T-helper 1 cell (primary cell): ENCODE measurements at regions not wholly inside any gene's neighbourhood (a gene's known extent, or its start where the extent isn't known, plus 50 kb on each side); places are given as distances from the start of the nearest gene placed in this dataset.
"Not testable (repeated sequence)": the region's sequence is repeated elsewhere in the genome, so short reads cannot be mapped to it uniquely, and the experiment has no call there.

Experiments
- DNase-seq, 5 donors: peaks; one replicate each; pipeline ENCODE4 v3.0.0-alpha.2; 2012 to 2020

- no peak for DNase-seq
Measured at GRCh38 chr19:28582796-28583195, 630.2 kb downstream of the UQCRFS1 start.

DNA sequence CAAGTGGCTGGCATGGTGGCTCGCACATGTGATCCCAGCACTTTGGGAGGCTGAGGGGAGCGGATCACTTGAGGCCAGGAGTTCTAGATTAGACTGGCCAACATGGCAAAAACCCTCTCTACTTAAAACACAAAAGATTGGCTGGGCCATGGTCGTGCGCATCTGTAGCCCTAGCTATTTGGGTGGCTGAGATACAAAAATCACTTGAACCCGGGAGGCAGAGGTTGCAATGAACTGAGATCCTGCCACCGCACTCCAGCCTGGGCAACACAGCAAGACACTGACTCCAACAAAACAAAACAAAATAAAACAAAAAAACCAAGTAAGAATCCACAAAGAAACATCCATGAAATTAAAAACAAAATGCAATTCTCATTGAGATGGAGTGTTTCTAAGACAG, 630.6 kb downstream of the UQCRFS1 start:
- DNase-seq = no peak

DNA sequence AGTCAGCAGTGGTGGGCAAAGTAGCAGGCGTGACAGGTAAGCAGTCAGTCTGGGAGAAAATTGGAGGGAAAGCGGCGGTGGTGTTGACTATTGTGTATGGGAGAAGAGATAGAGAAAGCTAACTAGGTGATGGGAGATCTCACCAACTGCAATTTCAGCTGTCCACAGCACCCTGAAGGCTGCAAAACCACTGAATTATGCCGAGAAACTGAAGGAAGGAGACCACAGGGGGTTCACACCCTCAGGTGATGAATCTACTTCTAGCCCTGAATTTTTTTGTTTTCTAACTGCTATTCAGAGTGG, 631.5 kb downstream of the UQCRFS1 start:
- no peak for DNase-seq

DNA sequence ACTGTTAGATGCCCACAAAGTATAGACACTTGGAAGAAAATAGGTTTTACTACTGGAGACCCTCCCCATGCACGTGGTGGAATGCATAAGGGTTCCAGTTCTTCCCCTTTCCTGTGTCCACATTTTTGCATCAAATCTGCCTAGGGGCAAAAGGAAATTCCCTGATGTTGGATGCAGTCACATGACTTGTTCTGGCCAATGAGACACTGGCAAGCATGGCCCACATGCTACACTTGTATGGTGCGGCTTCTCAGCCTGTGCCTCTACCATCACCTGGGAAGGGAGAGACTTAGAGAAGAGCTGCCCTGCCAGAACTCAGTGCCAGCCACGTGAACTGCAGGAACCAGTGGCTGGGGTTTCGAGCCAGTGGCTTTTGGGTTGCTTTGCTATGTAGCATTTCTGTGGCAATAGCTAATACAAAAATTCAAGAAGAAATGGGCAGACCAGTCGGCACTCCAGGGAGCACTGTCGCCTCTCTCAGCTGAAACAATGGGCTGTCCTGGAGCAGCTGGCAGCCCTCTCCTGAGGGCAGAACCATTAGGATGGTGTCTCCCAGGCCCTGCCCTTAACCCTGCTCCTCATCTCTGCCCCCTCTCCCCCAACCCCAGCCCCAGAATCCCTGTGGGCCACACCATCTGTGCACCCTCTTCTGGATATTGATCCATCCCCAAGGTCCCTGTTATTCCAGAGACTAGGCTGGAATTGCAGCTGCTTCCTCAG, 634.0 kb downstream of the UQCRFS1 start:
- DNase-seq = no peak

DNA sequence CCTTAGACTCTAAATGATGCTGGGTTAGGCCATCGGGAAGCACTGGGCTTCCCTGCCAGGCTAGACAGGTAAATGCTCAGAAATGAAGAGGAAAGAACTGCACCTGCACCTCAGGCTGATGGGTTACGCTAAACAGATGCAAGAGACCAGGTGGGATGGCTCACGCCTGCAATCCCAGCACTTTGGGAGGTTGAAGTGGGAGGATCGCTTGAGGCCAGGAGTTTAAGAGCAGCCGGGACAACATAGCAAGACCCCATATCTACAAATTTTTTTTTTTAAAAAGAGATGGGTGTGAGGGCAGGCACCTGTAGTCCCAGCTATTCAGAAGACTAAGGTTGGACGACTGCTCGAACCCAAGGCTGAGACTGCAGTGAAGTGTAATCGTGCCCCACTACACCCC, 634.7 kb downstream of the UQCRFS1 start:
- DNase-seq = no peak

DNA sequence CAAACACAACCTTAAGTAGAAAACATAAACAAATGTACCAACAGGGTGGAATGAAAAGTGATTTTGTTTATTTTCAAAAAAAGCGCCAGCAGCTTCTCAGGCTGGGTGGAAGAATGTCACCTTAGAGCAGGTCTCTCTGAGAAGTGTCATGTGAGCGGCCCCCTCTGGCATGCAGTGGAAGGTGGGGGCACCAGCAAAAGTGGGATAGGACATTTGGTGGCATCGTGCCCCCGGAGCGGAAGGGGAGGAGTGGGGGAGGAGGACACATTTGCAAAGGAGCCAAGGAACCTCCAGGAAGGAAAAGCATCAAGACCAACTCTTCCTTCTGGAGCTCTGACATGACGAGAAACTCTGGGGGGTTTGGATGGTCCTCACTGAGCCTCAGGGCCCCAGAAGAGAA, 635.3 kb downstream of the UQCRFS1 start:
- no peak for DNase-seq

DNA sequence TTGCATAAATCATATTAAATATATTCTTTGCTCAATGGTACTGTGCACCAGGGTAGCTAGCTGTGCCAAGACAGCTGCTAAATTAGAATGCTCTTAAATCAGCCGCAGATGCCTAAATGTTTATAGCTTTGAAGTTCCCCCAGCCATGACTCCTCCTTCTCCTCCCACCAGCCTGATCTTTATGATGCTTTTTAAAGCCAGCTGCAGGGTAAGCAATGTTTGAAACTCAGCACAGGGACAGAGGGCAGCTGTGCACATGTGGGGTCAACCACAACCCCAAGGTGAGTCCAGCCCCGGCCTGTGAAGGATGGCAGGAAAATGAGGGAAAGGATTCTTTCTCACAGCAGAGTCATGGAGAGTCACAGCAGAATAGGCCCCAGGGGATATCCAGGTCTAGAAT, 635.7 kb downstream of the UQCRFS1 start:
- DNase-seq = no peak

DNA sequence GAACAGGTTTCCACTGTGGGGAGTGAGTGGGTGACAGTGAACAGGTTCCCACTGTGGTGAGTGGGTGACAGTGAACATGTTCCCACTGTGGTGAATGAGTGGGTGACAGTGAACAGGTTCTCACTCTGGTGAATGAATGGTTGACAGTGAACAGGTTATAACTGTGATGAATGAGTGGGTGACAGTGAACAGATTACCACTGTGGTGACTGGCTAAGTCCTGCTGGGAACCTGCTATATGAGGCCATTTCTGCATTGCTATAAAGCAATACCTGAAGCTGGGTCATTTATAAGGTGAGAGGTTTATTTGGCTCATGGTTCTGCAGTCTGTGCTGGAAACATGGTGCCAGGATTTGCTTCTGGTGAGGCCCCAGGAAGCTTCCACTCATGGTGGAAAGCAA, 637.1 kb downstream of the UQCRFS1 start:
- DNase-seq = no peak

GRCh38 chr19:28575312-28575711, 637.6 kb downstream of the UQCRFS1 start:
- DNase-seq = not testable (repeated sequence)

- no peak for DNase-seq
Measured at GRCh38 chr19:28574212-28574611, 638.7 kb downstream of the UQCRFS1 start.

DNA sequence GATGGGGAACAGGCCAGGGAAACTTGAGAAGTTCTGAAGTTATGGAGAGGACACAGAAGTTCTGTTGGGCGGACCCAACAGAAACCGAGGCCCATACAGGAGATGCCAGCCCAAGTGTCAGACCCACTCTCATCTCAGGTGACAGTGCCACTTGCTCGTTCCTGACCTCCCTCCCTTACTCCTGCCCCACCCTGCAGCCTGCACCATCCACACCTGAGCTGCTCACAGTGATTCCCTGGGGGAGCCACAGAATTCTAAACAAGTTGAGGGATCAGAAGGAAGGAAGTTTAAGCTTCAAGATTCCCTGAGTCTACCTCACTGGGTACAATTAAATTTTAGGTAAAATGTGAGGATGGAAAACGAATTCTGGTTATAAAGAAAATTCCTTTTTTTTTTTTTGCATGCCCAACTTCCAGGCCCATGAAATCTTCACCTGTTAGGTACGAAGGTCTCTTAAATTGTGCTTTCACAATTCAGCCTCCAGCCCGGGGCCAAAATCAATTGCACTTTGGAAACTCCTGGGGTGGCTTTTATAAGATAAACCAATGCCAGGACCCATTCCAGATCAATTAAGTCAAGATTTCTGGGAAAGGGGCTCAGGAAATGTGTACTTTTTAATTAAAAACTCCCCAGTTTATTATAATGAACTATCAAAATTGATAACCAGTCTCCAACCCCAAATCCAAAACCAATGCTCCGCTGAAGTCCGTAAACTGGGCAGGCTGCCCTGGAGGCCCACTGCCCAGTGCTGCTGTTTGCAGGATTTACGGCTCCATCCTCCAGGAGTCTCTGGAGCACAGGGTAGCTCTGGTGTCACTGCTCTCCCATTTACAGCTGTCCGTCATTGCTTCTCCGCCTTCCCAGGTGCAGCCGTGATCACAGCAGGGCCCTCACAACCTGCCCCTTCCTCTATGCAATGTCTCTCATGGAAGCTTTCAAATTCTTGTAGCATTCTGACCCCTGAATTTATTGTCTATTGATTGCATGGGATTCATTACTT, 643.5 kb downstream of the UQCRFS1 start:
- DNase-seq = no peak

- DNase-seq = no peak
Measured at GRCh38 chr19:28567834-28568233, 645.1 kb downstream of the UQCRFS1 start.

DNA sequence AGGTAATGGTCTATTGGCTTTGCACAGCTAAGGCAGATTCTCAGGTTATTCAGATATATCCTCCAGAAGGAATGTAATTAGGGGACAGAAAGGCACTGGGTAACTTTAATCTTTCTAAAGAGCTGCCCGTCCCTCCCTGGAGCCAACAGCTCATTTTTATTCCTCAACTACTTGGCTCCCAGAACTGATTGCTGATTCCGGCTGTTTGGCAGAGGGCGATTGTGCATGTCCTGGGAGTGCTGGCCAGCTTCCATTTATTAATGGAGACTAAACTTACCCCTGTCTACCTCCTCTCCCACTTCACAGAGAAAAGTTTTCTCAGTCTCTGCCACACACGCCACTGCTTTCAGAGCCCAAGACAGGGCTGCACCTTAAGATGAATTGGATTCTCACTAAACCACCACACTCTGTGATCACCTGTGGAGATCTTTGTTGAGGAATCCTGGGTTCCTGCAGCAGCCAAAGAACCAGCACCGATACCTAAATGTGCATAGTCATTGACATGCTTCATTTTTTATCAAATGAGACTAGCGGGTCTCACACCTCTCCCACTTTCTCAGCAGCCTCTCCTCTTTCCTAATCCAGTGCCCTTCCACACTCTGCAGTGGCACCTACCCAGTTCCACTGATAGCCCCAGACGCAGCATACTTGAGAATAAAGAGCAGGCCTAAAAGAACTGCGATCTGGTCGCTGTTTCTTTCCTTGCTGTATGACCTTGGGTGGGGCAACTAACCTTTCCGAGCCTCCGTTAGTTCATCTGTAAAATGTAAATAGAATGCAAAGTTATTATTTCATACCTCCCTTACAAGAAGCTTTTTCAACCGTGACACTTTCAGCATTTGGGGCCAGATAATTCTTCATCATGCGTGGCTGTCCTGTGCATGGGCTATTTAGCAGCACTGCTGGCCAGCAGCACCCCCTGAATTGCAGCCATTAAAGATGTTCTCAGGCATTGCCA, 648.7 kb downstream of the UQCRFS1 start:
- no peak for DNase-seq

DNA sequence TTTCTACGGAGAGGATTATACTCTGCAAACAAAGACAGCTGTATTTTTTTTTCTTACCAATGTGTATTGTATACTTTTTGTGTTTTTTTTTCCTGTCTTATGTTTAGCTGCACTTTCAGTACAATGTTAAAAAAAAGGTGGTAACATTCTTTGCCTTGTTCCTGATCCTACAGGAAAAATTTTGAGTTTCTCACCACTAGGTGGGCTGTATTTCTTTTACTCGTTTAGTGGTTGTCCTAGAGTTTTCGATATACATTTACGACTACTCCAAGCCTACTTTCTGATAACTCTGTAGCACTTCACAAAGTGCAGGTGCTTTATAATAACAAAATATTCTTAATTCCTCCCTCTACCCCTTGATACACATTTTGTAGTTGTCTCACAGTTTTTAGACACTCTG, 652.2 kb downstream of the UQCRFS1 start:
- DNase-seq = no peak

DNA sequence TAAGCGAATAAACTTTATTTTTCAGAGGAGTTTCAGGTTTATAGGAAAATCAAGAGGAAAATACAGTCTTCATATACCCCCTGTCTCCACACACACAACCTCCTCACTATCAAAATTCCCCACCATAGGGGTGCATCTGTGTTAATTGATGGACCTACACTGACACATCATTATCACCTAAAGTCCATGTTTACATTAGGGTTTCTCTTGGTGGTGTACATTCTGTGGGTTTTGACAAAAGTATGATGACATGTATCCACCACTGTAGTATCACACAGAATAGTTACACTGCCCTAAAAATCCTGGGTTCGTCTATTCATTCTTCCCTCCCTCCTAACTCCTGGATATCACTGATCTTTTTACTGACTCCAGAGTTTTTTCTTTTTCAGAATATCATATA, 654.2 kb downstream of the UQCRFS1 start:
- no peak for DNase-seq

- DNase-seq = no peak
Measured at GRCh38 chr19:28556371-28556770, 656.6 kb downstream of the UQCRFS1 start.

DNA sequence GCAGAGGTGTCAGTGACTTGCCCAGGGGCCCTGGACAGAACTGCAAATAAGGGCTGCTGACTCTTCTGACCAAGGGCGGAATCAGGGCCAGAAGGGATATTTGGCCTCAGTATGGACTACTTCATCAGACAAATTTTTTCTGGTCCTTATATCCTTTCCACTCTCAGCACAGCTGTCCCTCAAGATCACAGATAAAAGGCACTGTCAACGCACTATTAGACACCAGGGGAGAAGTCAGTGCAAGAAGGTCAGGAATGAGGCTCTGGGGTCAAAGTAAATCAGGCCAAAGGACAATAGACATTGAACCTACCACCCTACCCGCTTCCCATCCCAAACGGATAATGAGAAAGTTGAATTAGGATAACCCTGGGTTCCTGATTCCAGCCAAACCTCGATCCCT, 657.6 kb downstream of the UQCRFS1 start:
- no peak for DNase-seq

GRCh38 chr19:28554321-28555091, 658.4 kb downstream of the UQCRFS1 start:
- DNase-seq = no peak

GRCh38 chr19:28553764-28554163, 659.2 kb downstream of the UQCRFS1 start:
- no peak for DNase-seq

DNA sequence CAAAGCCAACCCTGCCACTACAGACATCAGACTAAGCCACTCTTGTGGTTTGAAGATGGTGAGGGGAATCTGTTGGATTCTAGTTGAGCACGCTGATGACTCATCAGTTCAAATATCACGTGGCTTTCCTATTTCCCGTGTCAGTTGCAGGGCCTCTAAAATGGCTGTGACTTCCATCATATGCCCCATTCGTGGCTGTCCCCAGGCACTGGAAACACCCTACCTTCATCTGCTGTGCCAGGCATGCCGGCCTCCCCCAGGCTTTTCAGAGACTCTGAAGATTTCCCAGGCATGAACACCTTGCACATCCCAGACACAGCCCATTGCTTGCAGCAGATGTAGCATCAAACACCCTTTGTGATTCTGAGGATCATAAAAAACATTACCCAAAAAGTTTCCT, 659.9 kb downstream of the UQCRFS1 start:
- DNase-seq = no peak

- DNase-seq = no peak
Measured at GRCh38 chr19:28549680-28550277, 663.2 kb downstream of the UQCRFS1 start.
